GM19043 (cell line): ENCODE measurements at regions not wholly inside any gene's neighbourhood (a gene's known extent, or its start where the extent isn't known, plus 50 kb on each side); places are given as distances from the start of the nearest gene placed in this dataset.

ENCODE experiments used
- ATAC-seq: cut with Tn5 transposase; IDR thresholded peaks from one replicate; pipeline ENCODE4 v1.9.1; 2021; ENCODE audit warnings: low read depth; ENCODE audit not compliant: unreplicated experiment

- ATAC-seq = no peak
Measured at GRCh38 chr4:27701606-27702005, 841.0 kb downstream of the STIM2 start.

- no peak for ATAC-seq
Measured at GRCh38 chr4:27702730-27703431, 842.2 kb downstream of the STIM2 start.

GRCh38 chr4:27703771-27704170 is 843.1 kb downstream of the STIM2 start:
- no peak for ATAC-seq

DNA sequence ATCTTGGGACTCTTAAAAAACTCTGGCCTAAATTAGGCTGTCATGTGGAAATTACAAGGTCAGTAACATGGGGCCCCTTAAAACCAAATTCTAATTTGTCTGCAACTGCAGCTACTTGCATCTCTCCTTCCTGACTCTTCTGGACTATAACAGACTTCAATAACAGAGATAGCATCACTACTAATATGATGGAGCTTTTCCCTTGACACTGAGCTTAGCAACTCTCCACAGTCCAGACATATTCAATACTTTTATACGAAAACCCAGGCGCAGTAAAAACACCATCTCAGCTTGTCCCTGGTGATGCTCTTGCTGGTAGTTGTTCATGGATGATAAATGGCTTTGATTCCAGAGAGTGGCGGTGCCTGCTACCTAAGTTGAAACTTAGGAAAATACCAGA is 850.4 kb downstream of the STIM2 start:
- ATAC-seq = no peak

GRCh38 chr4:27714073-27714472 is 853.4 kb downstream of the STIM2 start:
- ATAC-seq = no peak

DNA sequence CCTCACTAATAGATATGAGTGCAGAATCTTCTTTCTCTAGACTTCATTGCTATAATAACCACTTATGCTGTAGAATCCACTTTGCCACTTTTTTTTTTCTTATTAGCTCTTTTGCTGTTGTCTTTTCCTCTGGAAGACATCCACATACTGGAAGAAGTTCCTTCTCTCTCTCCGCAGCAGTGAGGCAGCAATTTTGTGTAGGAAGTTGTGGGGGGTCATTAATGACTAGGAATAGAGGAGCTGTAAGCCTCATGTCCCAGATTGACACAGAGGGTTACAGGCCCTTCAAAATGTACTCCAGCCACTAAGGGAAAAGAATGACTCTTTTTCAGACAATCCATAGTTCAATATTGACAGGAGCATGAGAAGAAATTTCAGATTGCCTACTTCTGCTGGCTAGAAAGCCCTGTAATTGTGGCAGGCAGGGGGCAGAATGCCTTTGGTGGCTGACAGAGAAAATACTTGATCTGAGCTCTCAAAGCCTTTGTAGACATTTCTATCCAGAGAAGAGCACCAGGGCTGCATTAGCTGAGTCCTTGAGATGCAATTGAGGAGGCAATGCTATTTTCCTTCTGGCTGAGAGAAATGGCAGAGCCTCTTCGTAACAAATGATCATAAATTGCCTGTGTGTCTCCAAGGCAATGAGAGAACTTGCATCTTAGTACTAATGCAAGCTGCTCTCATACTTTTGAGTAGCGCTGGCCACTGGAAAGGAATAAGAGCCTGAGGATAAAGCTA is 856.2 kb downstream of the STIM2 start:
- ATAC-seq = no peak

GRCh38 chr4:27717431-27717755 is 856.8 kb downstream of the STIM2 start:
- ATAC-seq = no peak

DNA sequence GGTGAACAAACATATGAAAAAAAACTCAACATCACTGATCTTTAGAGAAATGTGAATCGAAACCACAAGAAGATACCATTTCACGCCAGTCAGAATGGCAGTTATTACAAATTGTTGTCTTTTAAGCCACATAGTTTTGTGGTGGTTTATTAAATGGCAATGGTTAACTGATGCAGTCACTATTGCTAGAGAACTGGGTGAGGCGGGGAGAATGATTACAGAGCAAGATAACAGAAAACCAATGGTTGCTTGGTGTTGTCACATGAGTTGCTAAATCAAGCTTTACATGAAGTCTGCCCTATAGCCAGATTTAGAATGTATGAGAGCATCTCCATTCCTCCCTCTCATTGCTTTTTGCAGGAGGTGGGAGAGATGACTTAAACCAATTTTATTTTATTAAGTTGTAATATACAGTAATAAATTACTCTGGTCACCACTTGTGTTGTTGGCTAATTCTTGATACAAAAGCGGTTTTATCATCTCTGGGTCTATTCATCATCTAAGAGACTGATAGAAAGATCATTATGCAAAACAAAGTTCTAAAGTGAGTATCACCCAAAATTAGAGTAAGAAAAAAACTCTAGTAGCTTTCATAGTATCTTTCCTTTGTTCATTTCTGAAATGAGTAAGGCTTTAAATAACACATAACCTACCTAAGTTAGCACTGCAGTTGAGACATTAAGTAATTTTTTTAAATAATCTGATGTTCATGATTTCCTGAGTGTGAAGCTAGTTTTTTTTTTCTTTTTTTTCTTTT is 859.5 kb downstream of the STIM2 start:
- peak; percentile 63 for ATAC-seq

DNA sequence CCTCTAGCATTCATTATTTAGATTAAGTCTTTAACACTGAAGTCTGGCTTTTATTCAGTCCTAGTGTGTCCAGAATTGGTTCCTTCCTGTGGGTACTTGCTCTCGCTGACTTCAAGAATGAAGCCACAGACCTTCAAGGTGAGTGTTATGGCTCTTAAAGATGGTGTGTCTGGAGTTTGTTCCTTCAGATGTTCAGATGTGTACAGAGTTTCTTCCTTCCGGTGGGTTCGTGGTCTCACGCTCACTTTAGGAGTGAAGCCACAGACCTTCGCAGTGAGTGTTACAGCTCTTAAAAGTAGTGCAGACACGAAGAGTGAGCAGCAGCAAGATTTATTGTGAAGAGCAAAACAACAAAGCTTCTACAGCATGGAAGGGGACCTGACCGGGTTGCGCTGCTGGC is 860.6 kb downstream of the STIM2 start:
- ATAC-seq = no peak

GRCh38 chr4:27728892-27729291 is 868.3 kb downstream of the STIM2 start:
- no peak for ATAC-seq

DNA sequence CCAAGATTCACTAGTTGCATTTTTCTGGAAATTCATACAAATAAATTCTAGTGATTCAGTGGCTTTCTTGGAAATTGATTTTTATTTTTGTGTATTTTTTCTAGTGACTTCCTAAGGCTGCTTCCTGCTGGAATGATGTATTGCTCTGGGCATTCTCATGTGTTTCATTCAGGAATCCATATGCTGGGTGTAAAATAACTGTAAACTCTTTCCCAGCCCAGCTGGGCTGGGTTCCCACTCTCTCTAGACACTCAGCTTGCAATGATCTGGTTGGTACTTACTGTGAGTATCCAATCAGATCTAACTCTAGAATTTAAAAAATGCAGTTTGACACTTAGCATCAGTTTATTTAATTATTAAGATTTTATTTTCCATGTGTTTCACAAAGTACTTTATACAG is 882.2 kb downstream of the STIM2 start:
- no peak for ATAC-seq

- no peak for ATAC-seq
Measured at GRCh38 chr4:27759611-27760575, 899.3 kb downstream of the STIM2 start.

DNA sequence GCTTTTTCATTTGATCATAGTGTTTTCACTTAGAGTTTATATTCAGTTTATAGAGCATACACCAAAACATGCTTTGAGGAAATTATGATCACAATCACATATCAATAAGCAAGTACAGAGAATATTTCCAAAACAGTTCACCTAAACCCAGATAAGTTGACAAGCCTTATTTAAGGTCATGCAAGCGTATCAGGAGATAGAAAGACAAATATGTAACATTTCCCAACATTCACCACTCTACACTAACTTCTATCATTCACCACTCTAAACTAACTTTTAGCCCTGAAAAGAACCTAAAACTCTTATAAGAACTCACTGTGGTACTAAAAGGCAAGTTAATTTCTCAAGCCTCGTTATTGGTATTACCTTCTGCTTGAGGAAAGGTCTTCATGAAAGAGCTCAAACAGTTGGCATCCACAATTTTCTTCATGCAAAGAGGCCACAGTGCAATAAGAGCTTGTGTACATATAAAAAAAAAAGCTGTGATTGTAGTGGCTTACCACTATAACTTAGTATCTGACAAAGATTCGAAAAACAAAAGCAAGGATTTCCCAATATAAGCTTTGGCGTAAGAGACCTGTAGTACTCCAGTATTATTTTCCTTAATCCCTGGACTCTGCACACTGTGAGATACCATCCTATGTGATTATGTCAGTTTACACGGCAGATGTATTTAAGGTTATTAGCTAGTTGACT is 903.3 kb downstream of the STIM2 start:
- no peak for ATAC-seq

DNA sequence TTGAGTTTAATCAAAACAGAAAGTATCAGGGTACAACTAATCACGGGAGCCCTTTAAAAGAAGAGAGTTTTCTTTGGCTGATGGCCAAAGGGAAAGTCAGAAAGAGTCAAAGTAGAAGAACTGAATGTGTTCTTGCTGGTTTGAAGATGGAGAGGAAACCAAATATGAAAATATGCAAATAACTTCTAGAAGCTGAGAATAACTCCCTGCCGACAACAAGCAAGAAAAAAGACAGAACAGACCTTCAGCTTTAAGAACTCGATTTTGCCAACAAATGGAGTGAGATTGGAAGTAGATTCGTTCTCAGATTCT is 903.8 kb downstream of the STIM2 start:
- no peak for ATAC-seq

- ATAC-seq = no peak
Measured at GRCh38 chr4:27770895-27771294, 910.3 kb downstream of the STIM2 start.

GRCh38 chr4:27775156-27775555 is 914.5 kb downstream of the STIM2 start:
- no peak for ATAC-seq

DNA sequence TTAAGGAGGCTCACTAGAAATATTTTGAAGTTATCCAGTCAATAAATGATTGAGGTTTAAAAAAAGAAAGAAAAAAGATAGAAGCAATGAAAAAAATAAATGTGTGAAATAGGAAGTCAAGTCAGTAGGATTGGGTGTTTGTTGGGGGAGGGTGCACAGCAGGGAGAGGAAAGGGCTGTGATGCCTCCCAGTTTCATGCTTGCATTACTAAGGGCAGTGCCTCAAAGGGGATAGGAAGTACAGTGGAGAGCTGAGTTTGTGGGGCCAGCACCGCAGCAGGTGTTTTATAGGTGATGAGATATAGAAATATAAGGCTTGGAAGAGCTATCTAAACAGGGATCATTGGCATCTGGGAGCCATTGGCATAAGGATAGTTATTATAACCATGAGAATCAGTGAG is 919.2 kb downstream of the STIM2 start:
- ATAC-seq = no peak

DNA sequence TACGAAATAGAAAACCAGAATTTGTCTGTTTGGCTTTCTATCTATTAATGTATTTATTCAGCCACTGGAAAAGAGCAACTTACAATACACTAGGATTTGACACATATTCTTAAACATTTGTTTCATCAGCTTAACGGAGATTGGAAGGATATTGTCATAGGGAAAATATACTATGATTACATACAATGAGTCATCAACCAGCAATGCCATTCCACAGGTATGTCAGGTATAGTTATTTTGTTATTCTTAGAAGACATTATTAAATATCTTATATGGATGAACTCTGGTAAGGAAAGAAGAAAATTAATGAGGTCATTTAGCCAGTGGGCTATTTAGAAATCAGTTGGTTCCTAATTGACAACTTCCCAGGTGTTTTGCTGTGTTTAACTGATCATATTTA is 926.6 kb downstream of the STIM2 start:
- ATAC-seq = no peak

GRCh38 chr4:27789773-27790172 is 929.1 kb downstream of the STIM2 start:
- ATAC-seq = no peak

DNA sequence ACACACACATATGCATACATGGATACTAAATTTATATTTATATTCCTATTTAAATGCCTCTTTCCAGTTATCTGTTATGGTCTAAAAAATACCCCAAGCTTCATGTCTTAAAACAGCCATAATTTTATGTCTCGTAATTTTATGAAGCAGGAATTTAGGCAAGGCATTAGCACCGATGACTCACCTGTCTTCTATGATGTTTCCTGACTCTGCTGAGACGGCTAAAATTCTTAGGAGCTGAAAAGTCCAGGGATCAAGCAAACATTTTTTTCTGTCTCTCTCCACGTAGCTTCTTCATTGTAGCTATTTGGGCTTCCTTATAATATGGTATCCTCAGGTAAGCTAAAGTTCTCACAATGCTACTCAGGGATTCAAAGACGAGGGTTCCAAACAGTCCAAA is 930.3 kb downstream of the STIM2 start:
- no peak for ATAC-seq
